GM21360 (cell line): ENCODE measurements at regions not wholly inside any gene's neighbourhood (a gene's known extent, or its start where the extent isn't known, plus 50 kb on each side); places are given as distances from the start of the nearest gene placed in this dataset.

Experiments
- ATAC-seq: cut with Tn5 transposase; IDR thresholded peaks from one replicate; pipeline ENCODE4 v1.9.1; 2021; ENCODE audit warnings: mild to moderate bottlenecking, moderate library complexity; ENCODE audit not compliant: unreplicated experiment

DNA sequence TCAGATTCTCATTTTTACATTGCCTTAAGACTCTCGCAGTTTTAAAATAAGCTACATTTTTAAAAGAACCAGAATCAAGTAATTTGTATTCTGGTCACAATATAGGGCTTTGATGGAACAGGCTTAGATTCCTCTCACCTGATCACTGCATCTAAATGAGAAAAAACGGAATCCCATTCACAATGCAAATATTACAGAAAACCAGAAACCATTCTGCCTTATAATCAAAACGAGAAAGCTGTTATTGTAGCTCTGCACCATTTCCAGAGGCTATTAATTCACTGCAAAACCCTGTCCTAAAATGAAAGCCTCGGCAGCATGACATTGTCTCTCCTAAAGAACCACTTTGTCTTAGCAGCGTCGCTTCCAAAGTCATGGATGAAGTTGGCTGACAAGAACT, 116.1 kb upstream of the ZNF366 start:
- ATAC-seq: no peak

DNA sequence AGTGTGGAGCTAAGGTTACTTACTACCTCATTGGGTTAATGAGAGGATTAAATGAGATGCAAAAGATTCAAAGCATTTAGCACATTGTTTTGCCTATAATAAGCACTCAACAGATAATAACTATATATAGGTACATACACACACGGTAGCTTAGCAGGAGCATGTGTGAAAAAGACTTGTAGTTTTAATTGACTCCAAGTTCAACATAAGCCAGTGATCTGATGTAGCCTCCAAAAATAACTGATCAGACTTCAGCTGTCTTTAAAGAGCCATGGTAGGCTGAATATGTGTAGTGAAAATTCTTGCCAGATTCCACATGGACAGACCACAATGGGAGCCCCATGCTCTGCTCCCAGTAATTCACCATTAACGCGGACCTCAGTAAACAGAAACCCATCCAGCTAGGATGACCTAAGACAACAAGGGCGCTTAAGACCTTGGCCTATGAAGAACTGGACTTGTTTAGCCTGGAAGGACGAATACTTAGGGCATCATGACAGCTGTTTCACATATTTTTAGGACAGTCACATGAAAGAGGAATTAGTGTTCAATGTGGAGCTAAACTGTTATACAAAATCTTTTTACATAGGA, 115.1 kb upstream of the ZNF366 start:
- no peak for ATAC-seq

DNA sequence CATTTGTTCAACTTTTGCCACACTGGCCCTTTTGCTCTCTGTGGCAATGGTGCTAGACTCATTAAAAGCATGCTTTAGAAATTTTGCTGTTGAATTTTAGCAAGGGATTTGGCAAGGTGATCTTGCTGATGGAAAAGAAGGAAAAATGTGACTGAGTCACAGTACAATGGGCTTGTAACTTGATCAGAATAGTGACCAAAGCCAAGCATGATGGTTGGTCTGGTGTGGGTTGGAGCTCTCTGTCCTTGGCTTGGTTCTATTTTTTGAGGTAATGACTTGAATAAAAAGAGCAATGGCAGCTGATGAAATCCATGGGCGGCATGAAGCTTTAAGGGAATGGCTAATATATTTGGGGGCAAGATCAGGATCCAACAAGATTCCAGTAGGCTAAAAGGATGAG, 114.4 kb upstream of the ZNF366 start:
- ATAC-seq: no peak

DNA sequence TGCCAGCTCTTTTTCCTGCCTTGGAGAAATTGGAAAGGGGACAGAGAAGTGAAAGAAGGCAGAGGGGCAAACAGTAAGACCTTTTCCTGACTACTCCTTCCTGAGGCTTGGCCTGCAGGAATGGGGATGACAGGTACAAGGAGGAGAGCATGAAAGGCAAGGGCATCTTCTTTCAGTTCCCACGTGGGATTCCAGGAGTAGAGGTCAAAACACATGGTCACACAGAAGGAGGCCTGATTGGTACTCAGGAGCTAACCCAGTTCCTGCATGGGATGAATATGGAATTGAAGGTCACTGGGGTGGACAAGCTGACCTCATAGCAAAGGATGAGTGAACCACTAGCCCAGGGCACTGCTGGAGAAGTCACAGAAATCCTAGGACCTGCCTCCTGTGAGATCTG, 112.5 kb upstream of the ZNF366 start:
- no peak for ATAC-seq

DNA sequence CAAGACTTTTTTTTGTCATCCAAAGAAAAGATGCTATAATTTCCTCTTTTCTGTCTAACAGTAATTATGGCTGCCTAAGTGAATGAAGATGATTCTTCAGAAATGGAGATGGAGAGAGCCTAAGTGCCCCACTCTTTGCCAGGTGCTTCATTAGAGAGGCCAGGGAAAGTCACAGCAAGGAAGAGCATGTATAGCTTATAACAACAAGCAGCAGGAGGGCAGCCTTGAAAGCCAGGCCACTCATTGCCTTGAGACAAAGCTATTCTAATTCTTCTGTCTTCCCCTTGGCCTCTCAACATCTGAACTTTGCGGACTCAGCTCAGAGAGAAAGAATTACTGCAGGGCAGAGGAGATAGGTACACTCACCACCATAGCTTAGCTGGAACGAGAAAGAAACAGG, 112.0 kb upstream of the ZNF366 start:
- ATAC-seq: no peak

DNA sequence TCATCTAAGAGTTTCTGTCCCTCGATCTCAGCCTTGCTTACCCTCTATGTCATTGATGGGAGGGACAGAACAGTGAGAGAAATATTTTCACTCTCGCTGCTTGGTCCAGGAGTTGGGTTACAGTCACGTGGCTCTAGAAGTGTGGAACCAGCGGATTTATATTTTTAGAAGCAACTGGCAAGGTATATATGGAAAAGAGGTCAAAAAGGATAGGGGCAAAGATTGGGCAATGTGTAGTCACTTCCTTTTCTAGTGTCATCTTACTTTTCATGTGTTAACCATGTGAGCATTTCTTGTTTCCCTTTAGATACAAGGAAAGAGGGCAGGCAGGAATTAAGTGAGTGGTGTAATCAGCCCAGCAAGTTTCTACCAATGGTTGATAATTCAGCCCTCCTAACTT, 111.5 kb upstream of the ZNF366 start:
- ATAC-seq: no peak

DNA sequence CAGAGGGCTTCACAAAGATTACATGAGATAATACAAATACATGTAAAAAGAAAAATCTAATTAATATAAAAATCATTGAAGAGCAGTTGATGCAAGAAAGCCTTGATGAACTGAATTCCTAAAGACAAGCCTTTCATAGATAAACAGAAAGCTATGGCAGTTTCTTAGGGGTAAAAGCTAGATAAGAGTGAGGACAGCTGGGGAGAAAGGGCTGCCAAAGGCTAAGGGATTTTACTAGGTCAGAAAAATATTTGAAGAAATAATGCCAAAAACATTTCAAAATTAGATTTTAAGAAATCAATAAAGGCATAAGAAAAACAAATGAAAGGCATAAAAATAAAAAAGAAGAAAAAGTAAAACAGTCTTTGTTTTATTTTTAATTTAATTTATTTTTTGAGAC, 107.9 kb upstream of the ZNF366 start:
- no peak for ATAC-seq

DNA sequence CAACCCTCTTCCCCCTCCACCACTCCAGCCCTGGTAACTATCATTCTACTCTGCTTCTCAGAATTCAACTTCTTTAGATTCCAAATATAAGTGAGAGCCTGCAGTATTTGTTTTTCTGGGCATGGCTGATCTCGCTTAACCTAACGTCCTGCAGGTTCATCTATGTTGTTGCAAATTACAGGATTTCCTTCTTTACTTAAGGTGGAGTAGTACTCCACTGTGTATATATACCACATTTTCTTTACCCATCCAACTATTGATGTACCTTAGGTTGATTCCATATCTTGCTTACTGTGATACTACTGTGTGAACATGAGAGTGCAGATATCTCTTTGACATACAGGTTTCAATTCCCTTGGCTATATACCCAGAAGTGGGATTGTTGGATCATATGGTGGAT, 106.3 kb upstream of the ZNF366 start:
- ATAC-seq: no peak

DNA sequence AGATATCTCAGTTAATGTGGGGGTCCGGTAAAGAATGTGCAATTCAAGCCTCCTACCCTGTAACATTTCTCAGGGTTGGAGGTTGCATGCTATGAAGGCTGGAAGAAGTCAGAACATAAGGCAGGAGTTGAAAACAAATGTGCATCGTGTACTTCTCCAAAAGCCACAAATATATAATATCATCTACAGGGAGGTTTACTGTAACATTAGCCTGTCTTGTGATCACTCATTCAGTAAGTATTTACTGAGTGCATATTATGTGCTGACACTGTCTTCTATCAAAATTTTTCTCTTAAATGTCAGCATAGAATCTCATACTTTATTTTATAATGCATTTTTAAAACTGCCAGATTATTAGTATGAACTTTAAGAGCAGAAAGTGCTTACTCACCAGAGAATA, 105.6 kb upstream of the ZNF366 start:
- no peak for ATAC-seq

DNA sequence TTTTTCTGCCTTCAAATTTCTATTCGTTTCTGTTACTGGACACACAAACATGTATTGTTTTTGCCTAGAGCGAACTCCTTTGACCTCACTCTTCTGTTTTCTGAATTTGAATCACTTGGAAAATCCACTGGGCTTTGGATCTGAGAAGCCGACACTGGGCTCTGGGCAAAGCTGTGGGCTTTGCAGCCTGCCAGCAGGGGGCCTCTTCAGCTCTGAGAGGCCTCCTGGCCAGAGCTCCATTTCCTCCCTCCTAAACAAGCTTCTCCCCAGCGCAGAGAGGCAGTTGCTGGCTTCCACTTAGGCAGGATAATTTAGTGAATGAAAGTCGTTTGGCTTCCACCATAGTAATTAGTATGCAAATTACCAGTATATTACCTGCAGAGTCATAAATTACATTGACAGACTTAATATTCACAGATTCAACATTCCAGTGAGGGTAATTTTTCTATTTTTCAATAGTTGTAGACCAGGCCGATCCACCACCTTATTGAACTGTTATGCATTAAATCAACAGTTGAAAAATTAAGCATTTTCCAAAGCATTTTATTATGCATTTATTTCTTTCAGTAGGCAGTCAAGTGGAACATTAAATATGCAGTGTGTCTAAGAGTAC, 104.0 kb upstream of the ZNF366 start:
- no peak for ATAC-seq

DNA sequence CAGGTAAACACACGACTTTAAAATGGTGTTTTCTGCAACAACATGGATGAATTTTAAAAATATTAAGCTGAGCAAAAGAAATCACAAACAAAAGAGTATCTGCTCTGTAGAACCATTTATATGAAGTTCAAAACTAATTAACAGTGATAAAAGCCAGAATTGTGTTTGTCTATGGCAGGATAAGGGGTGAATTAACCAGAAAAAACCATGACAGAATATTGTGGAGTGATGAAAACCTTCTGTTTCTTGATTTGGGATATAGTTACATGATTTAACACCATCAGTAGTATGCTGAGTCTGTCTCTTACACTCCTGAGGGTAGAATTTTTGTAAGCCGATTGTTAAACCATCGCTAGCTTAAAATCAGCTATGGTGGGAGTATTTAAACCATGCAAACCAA, 101.7 kb upstream of the ZNF366 start:
- no peak for ATAC-seq

DNA sequence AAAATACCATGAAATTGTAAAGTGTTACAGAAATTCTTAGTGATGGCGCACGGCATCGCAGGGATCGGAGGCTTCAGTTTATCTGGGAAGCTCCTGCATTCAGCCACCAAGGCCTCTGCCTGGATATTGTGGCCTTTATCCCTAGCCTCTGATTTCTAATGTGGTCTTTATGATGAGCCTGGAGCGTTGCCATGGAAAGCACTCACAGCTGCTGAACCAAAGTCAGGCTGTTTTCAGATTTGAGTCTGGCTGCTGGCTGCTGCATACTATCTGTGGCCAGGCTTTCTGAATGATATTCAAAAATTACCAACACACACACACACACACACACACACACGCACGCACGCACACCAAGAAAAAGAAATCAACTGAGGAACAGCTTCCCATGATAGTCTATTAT, 101.1 kb upstream of the ZNF366 start:
- no peak for ATAC-seq

DNA sequence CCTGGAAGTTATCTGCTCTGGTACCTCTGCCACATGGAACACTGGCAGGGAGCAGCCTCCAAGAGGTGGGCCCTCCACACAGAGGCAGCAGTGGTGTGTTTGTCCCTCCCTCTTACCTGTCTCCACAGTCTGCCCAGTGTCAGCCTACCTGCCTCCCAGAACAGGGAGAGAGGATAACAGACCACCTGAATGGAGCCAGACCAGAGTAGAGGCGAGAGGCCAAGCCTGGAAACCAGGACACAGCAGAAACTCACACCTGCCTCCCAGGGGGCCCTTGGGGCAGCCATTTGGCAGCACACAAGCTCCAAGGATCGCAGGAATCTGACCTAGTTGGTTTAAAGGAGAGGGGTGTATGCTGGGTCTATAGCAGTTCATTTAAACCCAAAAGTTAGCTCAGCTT, 100.2 kb upstream of the ZNF366 start:
- ATAC-seq: no peak

DNA sequence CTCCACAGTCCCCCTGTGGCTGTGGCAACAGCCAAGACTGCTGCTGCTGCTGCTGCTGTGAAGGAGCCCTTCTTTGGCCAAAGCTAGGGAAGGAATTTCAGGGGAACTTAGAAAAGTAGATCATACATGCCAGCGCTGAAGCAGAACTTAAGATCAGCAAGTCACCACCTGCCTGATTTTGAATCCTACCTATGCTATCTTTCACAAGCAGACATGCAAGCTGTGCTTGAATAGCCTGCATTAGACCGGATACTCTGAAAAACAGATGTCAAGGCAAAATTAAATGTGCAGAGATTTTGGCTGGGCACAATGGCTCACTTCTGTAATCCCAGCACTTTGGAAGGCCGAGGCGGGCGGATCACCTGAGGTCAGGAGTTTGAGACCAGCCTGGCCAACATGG, 99.3 kb upstream of the ZNF366 start:
- ATAC-seq: no peak

DNA sequence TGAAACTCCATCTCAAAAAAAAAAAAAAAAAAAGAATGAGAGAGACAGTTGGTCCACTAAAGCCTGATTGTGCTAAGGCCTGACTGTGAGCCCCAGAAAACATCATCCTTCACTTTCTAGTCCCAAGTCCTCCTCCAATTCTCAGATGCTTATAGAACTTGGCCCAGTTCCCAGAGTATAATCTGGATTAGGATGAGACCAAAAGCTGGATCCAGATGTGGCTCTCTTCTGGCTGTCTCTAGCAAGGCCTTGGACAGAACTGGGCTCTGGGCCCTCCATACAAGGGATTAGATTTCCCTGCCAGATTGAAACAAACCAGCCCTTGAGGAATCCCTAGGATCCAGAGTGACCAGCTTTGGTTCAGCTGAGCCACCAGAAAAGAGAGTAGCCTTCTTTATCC, 98.4 kb upstream of the ZNF366 start:
- ATAC-seq: no peak

DNA sequence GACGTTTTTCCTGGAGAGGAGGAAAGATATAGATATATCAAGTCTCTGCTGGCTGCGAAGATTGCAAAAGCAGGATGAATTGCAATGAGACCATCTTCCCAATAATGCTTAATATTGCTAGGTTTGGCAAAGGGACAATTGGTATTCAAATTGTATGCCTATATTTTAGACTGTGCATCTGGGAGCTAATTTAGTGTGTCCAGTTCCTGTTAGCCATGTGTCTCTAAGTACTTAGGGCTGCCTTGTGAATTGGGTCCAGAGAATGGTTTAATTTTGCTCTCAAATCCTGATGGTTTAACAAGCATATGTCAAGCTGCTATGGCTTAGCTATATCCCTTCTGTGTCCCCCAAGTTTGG, 97.6 kb upstream of the ZNF366 start:
- no peak for ATAC-seq

DNA sequence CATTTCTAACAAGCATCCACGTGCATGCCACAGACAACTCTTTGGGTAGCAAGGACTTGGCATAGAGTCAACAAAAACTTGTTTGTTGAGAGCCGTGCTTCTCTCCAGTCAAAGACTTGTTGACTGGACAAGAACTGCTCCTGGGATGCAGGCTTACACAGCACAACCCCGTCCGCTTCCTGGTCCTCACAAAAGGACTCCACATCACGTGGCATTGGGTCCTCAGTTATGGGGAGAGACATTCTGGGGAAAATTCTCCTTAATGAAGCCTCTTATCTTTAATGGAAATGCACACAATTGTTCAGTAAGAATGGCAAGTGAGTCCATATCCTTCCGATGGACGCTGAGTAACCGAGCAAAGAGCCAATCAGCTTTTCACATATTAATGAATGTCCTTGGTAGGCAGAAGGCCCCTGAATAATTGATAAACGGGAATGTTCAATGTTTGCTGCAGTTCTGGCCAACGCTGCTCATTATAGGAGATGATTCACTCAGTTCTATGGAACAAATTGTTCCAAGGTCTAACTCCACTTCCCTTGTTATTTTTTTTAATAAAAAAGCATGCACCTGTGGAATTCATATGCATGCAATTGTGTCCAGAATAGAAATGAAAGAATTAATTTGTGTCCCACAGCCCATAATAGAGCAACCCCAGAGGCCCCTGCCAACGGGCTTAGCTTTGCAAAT, 97.0 kb upstream of the ZNF366 start:
- ATAC-seq: no peak

DNA sequence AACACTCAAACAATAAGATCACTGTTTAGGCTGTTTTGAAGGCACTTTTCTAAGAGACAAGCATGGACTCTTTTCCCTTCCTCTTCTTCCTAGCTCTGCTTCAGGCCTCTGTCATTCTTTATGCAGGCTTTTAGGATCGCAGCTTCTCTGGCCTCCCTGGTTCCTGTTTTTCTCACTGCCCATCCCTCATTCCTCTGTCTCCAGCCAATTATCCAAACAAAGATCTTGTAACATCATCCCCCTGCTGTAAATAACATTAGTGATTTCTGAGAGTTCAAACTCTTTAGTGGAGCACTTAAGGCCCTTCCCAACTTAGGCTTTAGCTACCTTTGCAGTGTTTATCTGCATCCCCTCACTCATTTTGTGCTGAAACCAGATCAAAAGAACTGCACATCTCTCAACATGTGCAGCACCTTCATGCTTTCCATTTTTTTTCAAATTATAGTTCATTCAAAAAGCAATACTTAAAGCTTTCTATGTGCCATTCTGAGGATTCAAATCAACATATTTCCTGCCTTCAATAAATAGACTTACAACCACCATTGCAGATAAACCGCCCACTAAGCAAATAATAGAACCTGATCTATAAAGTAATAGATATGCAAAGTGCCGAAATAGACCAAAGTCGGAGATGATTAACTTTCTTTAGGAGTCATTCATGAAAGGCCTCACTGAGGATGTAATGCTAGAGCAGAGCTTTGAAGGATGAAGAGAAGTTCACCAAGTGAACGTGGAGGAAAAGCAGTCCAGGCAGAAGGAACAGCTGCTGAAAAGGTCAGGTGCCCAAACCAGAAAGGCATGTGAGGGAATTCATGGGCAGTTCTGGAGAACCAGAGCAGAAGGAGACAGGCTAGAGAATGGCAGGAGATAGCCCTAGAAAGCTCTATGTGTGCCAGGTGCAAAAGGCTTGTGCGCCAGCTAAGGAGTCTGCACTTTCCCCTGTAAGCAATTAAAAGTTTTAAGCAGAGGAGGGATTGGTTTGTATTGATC, 95.8 kb upstream of the ZNF366 start:
- ATAC-seq: no peak

DNA sequence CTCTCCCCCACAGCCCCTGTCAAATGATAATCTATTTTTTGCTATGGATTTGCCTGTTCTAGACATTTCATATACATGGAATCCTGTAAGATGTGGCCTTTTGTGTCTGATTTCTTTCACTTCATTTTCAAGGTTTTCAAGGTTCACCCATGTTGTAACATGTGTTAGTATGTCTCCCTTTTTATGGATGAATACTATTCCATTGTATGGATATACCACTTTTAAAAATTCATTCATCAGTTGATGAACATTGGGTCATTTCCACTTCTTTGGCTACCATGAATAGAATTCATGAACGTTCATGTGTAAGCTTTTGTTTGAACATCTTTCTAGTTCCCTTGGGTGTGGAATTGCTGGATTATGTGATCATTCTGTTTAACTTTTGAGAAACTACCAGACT, 94.7 kb upstream of the ZNF366 start:
- no peak for ATAC-seq

DNA sequence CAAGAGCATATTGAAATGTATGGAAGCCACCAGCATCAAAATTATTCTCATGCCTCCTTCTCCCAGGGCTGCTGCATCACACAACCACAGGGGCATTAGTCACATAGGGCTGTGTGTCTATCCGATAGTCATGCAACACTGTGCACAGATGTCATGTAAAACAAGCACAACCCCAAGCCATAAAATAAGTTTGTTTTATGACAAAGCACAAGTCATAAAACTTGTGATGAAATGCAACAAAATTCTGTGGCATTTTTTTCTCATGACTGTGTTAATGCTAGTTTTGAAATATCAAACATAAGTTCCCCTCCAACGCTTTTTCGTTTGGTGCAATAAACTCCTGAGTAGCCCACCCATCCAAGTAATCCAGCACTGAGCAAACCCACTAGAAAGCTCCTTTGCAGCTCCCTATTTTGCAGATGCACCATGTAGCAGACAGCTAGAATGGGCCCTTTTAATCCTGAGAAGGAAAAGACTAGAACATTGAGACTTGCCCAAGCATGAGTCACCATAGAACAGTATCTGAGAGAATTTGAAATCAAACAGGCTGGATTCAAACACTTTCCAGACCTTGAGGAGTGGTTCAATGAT, 93.3 kb upstream of the ZNF366 start:
- ATAC-seq: no peak
